ENCODE measurements at regions not wholly inside any gene's neighbourhood (a gene's known extent, or its start where the extent isn't known, plus 50 kb on each side); places are given as distances from the start of the nearest gene placed in this dataset.

DNA sequence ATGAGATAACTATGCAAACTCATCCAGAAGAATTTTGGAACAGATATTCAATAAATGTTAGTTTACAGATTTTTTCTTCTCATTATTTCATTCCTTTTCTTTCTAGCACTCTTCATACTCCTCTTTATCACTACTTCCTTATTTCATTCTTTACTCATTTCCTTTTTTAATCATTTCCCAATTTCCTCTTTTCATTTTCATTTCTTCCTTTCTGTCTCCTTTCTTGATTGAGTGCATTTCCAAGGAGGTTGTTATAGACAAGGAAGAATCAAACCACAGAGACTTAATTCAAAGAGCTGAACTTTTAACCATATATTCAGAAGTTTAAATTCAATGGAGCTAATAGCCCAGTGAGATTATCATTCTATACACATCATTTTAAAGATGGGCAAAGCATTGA lies 600.7 kb downstream of the ARAP2 start:
- no peak for DNase-seq

DNA sequence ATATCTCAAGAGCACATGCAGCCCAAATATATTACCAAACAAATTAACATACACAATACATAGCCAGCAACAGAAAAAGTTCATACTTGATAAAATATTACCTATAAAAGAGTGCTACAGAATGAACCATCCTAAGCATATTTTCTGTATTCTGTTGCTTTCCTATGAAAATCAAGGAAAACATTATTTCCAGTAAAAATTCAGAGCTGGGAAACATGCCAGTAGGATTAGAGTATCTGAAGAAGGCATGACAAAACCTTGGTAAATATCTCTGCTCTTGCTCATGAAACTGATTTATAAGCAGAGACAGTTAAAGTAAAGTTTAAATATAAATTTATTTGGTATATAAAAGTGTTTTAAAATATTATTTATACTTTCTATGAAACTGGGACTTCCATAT lies 599.7 kb downstream of the ARAP2 start:
- no peak for DNase-seq

DNA sequence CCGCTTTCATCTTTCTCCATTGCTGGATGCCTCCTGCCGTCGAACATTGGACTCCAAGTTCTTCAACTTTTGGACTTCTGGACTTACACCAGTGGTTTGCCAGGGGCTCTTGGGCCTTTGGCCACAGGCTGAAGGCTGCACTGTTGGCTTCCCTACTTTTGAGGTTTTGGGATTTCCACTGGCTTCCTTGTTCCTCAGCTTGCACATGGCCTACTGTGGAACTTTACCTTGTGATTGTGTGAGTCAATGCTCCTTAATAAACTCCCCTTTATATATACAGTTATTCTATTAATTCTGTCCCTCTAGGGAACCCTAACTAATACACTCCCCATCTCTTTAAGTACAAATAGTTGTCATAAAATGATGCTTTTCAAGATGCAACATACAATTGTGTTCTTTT lies 595.3 kb downstream of the ARAP2 start:
- no peak for DNase-seq

DNA sequence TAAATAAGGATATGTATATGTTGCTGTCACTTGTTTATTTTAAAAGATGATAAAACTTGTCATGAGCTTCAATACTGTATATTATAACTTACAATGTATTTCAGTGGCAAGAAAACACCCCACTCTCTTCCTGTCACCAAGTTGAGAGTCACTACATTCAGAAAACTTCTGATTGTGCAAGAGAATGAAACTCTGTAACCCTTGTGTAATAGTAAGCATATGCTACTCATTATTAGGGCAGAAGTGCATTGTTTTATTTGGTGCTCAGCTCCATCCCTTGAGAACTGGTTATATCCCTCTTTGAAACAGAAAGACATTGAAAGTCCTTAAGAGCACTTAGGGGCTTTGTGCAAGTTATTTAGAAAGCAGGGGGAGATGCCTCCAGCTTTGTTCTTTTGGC lies 594.5 kb downstream of the ARAP2 start:
- DNase-seq, result no peak

DNA sequence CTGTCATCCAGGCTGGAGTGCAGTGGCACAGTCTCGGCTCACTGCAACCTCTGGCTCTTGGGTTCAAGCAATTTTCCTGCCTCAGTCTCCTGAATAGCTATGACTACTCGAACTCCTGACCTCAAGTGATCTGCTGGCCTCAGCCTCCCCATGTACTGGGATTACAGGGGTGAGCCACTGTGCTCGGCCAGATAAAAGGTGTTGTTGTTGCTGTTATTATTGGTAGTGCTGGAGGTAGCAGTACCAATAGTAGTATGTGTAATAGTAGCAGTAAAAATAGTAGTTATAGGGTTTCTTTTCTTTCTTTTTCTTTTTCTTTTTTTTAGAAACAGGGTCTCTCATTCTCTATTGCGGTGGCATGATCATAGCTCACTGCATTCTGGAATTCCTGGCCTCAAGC lies 592.1 kb downstream of the ARAP2 start:
- no peak for DNase-seq

DNA sequence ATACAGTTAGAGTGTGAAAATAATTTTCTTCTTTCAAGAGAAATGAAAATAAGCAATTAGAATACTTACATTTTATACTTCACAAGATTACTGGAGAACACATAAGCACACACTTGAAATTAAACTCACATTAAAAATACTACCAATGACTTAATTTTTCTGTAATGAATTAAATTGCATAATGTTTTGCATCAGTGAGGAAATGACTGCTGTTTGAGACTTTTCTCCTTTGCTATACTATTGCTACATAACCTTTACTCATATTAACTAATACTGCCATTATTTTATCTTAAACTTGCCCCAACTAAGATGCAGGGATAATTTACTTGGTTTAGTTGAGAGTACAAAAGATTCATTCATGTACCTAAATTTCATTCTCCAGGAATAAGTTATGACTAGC lies 590.9 kb downstream of the ARAP2 start:
- DNase-seq, result no peak

DNA sequence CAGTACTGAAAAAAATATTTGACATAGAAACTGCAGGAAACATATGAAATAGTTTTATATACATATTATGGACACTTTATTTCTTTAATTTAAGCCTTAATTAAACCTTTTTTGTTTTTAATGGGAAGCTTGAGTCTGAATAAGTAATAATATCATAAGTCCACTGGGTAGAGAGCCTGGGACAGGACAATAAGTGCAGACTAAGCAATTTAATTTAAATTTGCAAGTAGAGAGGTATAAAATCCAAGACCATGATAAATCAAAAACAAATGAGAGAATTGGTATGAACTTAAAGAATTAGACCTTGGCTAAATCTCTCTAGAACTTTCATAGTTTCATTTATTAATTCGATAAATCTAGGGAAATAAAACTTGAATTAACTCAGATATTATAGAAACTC lies 571.2 kb downstream of the ARAP2 start:
- no peak for DNase-seq

DNA sequence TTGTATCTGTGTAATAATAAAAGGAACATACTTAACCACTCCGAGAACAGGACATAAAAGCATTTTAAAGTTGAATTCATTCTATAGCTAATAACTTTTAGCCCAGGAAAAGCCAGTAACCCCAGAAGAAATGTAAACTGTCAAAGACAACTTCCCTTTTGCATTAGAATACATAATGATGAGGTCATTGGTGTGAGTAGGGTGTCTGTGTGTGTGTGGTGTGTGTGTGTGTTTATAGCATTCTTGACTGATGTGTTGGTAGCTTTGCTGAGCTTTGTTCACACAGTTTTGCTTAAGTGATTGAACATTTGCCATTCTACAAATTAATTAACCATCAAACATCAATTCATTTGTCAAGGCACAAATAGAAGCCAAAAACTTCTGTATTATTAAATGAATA lies 559.6 kb downstream of the ARAP2 start:
- no peak for DNase-seq

DNA sequence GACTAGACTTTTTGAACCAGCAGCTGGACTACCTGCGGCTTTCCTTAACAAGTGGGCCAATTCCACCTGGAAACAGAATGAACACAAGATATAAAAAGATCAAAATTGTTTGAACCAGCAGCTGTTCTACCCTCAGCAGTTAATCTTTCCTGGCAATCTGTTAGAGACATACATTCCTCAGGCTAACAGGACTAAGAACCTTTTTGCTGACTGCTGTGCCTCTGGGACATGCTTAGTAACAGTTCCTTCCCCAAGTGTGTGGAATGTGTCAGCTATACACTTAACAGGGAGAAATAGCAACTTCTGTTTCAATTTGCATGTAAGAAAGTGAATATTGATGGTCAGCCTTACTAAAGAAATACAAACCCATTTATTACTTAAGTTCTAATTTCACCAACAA lies 554.4 kb downstream of the ARAP2 start:
- no peak for DNase-seq

DNA sequence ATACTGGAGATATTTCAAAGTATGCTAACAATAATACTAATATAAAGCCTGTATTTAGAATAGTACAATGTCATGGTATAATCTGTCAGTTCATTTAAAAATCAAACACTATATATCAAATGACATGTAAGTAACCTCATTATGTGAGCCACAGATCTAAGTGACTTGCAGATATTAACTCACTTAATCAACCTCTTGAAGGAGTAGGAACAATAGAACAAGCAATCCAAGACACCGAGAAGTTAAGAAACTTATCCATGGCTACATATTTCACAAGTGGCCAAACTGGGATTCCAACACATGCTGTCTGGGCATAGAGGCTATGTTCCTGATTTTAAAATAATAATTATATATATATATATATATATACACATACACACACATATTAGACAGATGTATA lies 554.0 kb downstream of the ARAP2 start:
- no peak for DNase-seq

DNA sequence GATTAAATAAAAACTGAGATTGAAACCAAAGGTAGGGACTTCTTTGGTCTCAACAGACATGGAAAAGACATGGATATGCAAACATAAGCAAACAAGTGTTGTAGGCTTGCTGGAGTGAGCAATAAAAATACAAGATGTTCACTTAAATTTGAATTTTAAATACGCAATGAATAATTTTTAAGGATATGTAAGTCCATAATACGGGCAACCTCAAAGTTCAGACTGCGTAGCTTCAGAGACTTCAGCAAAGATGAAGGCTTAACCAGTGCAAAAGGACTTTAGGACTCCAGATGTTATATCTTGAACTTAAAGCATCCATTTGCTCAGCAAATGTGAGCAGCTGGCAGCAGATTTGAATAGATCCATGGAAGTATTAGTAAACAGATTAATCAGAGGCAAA lies 549.3 kb downstream of the ARAP2 start:
- DNase-seq, result no peak

DNA sequence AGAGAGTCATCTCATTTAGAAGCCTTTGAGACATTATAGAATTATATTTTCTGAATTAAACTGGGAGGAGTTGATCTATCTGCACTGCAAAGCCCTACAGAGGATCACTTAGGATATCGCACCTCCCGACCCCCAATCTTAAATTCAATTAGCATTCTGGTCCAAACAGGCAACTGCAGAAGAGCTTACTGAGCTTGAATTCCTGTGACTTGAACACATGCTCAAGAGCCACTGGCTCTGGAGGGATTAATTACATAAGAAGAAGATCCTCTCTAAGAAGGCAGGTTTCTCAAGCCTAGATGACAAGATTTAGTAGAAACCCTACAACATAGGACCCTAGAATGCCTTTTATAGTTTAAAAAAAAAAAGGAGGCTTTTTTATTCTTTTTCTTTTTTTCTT lies 548.9 kb downstream of the ARAP2 start:
- DNase-seq, result no peak

DNA sequence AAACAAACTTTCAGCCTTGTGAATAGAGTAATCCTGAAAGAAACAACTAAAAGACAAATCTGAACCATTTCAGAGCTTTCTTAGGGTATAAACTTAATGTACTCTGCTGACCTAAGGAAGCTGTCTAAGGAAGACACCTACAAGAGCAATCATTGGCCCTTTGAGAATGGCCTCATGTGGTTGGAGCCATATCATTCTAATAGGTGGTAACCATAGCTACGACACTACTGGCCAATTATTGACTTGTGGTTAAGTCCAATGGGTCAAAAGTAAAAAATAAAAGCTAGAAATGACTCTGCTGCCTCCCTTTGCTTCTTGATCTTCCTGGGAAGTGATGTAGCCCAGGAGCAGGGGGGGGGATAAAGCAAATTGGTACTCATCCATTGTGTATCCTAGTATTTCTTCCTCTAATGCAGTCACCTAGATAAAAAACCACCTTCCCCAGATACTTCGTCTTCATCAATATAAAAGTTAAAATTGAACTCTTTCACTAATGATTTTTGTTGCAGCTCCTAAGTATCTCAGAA lies 547.0 kb downstream of the ARAP2 start:
- no peak for DNase-seq

DNA sequence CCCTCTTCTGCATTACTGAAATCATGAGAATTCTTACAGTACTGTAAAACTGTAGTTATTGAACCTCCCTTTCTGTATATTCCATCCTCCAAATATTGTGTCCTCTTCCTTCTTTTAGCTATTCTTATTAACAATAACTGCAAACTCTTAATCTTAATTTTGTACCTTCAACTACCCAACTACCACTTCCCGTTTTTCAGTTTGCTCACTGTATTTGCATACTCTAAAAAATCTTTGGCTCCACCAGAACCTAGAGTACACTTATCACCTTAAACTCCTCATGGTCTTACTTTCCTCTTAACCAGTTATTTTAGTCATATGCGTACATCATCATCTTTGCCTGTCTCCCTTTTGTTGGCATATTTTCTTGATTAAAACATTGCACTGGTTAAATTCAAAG lies 543.7 kb downstream of the ARAP2 start:
- DNase-seq, result no peak

DNA sequence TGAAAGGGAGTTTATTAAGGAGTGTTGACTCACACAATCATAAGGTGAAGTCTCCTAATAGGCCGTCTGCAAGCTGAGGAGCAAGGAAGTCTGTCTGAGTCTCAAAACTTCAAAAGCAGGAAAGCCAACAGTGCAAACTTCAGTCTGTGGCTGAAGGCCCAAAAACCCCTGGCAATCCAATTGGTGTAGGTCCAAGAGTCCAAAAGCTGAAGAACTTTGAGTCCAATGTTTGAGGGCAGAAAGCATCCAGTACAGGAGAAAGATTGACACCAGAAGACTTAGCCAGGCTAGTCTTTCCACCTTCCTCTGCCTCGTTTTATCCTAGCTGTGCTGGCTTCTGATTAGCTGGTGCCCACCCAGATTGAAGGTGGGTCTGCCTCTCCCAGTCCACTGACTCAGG lies 535.2 kb downstream of the ARAP2 start:
- no peak for DNase-seq

DNA sequence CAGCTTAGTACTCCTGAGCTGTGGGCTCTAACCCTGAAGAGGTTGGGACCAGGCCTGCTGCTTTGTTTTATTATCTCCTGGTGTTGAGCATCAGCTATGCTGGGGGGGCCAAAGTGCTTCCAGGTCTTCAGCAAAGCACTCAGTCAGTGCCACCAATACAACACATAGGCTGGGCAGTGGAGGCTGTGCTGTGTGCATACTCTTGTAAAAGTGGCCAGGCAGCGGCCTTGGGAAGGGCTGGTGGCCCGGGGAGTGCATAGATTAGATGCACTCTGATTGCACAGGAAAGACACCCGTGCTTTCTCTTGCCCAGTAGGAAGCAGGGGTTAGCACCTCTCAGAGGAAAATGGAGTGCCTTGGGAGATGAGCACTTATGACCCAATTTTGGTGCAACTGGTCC lies 534.0 kb downstream of the ARAP2 start:
- DNase-seq, result no peak

DNA sequence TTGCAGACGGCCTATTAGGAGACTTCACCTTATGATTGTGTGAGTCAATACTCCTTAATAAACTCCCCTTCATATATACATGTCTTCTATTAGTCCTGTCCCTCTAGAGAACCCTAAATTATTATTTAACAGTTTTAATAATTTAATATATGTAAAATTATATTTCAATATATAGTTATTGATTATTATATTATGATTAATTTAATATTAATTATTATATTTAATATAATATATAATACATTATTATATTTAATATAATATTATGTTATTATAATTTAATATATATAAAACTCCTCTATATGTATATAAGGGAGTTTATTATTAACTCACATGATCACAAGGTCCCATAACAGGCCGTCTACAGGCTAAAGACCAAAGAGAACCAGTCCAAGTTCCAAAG lies 533.2 kb downstream of the ARAP2 start:
- DNase-seq, result no peak

DNA sequence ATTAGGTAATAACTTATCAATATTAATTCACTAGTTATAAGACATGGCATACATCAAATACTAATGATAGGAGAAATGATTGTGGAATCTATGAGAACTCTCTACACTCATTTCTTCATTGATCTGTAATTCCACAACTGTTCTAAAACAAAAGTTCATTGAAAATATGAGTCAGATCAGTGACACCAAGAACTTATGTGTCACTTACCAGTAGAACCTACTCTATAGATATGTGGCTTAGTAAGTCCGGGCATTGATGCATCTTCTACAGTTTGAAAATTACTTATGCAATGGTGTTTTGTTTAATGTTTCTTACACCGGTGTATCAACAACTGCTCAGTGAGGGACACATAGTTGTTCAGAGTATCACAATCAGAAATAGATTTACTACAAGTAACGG lies 520.3 kb downstream of the ARAP2 start:
- DNase-seq, result no peak

DNA sequence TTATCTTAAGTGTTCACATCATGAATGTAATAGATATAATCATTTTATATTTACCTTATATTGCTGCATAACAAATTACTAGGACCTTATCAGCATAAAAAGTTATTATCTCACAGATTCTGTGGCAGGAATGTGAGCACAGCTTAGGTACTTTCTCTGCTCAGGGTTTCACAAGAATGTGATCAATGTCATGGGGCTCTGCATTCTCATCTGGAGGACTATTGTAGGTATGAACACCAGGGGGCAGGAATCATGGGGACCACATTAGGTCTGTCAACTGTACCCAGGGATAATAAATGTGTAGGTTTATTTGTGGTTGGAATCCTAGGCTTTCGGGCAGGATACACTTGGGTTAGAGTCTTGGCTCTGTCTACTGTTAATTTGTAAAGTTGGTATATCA lies 519.2 kb downstream of the ARAP2 start:
- no peak for DNase-seq

DNA sequence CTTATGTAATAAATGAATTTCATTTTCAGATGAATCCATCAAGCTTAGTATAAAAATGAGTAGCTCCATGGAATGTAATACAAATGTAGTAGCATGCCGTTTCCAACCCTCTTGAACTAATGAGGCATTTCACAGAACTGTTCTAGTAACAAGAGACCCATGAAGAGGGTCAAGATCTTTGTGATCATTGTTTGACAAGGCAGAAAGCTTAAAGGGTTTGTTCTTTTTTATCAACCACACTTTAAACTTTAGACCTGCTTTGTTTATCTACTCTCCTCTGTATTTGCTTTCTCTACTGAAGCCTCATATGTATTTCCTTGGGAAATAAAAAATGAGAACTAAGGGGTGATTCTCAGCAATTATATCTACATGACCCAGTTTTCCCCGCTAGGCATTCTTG lies 513.9 kb downstream of the ARAP2 start:
- no peak for DNase-seq

DNA sequence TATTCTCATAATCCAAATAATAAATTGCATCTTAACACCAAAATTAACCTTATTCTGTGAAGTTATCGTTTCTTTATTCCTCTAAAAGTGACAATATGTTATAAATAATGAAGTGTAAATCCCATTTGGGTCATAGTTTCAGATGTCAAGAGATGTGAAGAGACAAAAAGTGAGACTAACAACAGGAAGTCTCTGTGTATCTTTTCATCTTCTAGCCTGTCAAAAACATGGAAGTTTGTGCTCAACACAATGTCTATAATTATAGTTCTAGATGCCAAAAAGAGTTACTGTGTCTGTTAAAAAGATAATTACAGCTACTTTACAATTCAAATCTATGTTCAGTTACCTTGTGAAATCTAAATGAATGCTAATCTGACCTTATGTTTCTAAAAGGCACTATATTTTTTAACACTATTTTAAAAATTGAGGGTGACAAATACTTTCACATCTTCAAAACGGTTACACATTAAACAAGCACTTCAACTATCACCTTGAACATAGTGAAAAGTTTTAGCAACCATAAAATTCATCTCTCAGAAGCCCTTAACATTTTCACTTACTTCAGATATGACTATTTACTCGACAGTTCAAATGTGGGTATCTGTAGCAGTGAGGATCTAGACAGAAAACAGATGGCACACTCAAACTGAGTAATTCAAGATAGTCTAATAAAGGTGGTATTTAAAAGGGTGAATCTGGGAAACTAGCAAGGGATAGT lies 509.8 kb downstream of the ARAP2 start:
- DNase-seq, result no peak

DNA sequence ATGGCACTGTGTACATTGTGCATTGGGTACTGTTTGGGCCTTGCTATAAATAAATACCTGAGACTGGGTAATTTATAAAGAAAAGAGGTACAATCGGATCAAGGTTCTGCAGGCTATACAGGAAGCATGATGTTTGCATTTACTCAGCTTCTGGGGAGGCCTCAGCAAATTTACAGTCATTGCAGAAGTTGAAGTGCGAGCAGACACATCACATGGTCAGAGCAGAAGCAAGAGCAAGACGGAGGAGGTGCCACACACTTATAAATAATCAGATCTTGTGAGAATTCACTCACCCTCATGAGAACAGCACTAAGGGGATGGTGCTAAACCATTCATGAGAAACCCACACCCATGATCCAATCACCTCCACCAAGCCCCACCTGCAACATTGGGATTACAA lies 505.0 kb downstream of the ARAP2 start:
- no peak for DNase-seq

DNA sequence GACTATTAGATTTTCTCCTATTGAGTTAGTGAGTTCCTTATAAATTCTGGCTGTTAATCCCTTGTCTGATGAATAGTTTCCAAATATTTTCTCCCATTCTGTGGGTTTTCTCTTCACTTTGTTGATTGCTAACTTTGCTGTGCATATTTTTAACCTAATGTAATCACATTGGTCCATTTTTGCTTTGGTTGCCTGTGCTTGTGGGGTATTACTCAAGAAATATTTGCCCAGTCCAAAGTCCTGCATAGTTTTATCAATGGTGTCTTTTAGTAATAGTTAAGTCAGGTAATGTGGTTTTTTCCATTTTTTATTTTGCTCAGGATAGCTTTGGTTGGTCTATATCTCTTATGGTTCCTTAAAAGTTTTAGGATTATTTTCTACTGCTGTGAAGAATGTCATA lies 490.3 kb downstream of the ARAP2 start:
- DNase-seq, result no peak

DNA sequence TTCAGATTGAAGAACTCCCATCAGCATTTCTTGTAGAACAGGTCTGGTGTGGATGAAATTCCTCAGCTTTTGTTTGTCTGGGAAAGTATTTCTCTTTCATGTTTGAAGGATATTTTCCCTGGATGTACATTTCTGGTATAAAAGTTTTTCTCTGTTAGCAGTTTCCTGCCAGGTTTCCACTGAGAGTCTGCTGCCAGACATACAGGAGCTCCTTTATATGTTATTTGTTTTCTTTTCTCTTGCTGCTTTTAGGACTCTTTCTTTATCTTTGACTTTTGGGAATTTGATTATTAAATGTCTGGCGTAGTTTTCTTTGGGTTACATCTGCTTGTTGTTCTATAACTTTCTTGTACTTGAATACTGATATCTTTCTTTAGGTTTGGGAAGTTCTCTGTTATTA lies 486.5 kb downstream of the ARAP2 start:
- no peak for DNase-seq

DNA sequence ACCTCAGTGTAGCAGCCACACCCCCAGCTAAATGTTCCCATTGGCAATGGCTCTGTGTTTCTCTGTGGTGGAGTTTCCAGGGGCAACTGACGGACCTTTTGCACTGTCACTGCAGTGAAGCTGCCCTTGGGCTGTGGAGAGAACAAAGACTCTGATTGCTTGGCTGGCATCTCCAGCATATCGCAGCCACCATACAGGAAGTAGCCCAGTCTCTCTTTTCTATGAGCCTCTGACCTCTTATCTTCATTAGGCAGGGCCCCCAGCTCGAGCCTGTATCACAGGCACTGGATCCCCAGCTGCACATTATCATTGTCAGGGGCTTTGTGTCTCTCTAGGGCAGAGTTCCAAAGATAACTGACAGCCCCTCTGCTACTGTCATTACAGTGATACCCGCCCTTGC lies 483.5 kb downstream of the ARAP2 start:
- no peak for DNase-seq

DNA sequence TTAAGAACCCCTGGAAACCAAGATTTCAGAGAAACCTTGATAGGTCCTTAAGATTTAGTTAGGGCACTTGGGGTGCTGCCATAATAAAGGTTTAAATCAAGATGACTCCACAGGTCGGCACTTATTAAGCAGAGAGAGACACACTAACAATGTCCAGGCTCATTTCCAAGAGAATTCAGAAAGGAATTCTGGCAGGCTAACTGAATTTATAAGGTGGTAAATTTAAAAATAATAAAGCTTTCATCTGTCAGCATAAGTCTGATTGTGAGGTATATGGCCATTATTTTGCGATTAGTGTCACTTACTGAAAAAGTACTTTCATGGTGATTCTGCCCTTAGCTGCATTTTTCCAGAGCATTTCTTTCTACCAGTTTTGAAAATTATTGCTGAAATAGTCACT lies 472.7 kb downstream of the ARAP2 start:
- no peak for DNase-seq

All from NK-92 treated with Interleukin-12 subunit alpha and Interleukin-12 subunit beta, amount 100 ng/mL, for 24 hours (cell line).